GM21526 (cell line): ENCODE measurements at regions not wholly inside any gene's neighbourhood (a gene's known extent, or its start where the extent isn't known, plus 50 kb on each side); places are given as distances from the start of the nearest gene placed in this dataset.
"Not testable (repeated sequence)": the region's sequence is repeated elsewhere in the genome, so short reads cannot be mapped to it uniquely, and the experiment has no call there.

Experiments used
- ATAC-seq: cut with Tn5 transposase; IDR thresholded peaks from one replicate; pipeline ENCODE4 v1.9.1; 2021; ENCODE audit warnings: moderate library complexity; ENCODE audit not compliant: unreplicated experiment, low FRiP score

DNA sequence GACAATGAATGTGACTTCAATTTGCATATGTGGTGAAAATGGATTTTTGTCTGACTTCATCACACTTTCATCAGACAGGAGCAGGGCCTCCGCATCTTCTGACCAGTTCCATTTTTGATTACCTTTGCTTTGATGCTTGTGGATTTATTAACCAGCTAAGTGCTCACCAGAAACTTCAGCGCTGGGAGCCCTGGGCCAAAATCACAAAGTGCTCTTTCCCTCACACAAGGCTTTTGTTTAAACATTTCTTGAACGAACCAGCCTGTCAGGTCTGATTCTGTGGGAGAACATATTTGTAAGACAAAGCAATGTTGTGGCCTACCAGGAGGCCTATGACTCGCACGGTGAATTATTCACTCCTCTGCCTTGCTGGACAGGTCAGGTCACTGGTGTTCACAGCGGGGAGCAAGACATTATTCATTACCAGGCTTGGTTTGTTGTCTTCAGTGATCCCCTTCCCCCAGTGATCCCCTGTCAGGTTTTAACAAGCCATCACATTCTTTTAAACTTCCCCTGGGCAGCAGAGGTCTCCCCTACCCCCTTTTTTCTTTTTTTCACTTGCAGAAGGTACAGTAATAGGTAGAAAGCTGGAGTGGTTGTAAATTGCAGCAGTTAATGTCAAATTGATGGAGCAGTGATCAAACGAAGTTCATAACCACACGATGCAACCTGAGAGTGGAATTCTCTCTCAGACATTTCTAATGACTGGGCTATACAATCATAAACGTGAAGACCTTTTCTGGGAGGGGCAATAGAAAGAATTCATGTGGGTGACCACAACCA, 167.5 kb upstream of the PRICKLE1 start:
- no peak for ATAC-seq

DNA sequence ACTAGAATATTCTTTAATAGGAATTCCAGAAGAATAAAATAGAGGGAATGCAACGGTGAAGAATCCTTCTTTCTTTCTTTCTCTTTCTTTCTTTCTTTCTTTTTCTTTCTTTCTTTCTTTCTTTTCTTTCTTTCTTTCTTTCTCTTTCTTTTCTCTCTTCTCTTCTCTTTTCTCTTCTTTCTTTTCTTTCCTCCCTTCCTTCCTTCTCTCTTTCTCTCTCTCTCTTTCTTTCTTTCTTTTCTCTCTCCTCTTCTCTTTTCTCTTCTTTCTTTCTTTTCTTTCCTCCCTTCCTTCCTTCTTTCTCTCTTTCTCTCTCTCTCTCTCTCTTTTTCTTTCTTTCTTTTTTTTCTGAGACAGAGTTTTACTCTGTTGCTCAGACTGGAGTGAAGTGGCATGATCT, 160.8 kb upstream of the PRICKLE1 start:
- ATAC-seq, result no peak

DNA sequence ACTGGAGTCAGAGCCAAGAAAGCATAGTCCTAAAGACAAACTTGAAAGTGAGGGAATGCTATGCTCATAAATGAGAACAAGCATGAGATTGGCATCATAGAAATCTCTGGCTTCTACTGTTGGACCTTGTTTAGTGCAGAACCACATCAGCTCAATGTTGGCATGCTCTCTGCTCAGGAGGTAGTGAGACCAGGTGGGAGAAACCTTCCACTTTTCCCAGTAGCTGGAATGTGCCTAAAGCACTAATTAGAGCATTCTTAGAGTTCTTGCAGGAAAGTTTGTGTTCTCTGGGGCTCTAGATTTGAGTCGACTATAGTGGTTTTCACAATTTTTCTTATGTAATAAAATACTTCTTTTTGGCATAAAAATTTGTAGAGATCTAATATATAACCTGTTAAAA, 159.7 kb upstream of the PRICKLE1 start:
- ATAC-seq, result no peak

DNA sequence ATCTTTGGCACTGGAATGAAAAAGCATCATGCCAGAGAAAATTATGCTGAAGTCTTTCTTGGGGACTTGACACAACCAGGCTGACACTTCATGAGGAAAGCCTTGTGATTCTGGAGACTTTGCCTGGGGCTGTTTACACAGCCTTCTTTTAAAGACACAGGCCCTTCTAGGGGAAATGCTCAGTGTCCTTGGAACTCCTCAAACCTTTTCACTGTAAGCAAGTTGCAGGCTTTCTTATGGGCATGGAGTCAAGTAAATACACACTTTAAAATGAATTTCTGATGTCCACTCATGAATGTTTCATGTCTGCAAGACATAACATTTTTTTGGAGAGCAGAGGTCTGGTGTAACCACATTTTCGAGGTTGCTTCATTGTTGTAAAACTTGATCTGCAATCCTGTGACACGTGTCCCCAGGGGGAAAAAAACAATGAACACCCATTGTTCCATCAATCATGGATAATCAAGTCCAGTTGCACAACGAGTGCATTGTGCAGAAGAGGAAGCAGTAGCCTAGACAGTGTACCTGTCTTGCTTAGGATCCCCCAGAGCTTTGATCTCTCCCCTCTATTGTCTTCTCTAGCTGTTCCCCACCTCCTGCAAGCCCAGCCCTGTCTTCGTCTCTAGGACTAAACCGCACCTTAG, 155.1 kb upstream of the PRICKLE1 start:
- no peak for ATAC-seq

DNA sequence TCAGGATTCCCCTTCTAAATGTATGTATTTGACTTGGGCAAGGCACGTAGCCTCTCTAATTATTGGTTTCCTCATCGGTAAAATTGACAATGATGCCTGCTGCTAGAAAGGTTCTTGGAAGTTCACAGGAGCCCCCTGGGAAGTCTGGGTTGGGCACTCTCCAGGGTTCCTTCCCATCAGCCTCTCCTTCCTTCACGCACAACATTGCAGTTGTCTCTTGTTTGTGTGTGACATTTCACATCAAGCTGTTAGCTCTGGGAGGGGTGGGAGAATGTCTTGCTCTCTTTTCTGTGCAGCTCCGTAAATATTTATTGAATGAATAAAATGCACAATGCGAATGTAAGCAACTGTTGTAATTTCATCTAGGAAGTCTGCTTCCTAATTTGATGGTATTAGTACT, 153.2 kb upstream of the PRICKLE1 start:
- ATAC-seq, result no peak

DNA sequence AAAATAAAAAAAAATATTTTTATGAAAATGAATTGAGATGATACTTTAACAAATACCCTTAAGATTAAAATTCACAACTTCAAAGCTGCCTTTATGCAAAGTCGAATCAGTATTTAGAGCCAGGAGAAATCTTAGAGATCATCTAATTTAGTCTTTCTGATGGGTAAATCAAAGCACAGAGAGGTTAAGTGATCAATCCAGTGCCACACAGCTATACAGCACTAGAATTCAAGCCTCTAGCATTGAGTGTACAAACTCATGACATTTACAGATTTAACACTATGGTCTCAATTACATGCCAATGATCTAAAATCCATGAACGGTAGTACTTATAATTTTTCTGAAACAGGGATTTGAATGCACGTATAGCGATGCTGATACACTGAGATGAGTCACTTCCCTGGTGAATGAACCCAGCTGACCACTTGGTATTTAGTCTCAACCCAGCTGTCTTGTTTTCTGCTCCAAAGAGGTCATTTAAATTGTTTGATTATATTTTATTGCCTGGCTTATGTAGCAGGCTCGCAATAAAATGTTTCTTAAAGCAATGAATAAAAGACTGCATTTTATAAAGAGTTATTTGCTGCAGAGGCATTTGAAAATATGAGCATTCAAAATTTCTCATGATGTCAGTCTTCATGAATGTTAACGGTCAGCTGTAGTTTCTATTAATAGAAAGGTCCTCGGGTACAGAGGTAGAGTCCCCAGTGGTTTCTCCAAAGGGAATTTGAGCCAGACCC, 152.4 kb upstream of the PRICKLE1 start:
- ATAC-seq, result no peak

DNA sequence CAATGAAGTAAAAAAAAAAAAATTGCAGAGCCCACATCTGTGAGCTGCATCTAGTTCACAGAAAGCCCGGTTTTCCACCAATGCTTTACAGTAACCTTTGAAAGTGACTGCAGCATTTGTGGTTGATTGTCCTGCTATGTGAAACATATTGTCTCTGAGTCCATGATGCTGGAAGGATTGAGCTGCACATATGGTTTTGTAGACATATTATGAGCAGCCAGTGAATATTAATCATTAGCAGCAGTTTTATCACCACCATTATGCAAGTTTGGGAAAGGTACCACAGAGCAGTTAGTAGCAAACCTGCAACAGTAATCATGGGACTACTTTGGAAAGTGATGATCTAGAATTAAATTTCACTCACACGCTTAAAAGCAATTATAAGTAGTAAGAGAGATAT, 151.5 kb upstream of the PRICKLE1 start:
- no peak for ATAC-seq

DNA sequence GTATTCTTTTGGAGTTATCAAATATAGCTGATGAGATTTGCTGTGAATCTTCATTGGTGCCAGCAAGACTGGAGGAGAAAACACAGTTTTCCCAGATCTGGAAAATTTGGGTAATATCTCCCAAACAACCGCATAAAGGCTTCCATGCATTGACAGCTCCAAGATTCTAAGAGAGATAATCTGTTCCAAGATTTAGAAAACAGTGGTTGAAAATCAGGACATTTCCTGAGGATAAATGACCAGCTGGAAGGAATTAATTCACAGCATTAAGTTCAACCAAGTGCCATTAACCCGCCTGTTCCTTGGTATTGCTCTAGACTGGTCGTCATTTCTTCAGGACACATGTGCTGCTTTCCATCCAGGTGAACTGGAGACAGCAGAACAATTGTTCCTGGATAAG, 147.9 kb upstream of the PRICKLE1 start:
- ATAC-seq, result no peak

DNA sequence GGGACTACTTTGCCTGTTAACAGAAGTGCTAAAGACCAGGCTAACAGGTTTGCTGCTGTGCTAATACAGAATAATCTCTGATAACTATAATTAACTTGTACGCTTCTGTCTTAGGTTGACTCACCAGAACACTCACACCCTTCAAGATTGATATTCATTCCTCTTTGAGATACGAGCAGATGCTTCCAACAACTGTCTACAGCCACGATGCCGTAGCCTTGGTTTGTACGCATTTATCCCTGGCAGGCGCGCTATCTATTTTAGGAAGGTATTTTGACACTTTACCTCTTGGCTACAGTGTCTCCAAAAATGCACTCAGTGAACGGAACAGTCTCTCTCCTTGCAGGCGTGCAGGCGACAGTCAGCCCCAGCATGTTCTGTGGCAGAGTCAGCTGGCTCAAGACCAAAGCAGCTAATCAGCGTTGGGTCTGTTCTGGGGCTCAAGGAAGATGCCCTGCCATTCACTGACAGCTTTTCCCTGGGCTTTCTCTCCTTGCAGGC, 146.4 kb upstream of the PRICKLE1 start:
- ATAC-seq, result no peak

DNA sequence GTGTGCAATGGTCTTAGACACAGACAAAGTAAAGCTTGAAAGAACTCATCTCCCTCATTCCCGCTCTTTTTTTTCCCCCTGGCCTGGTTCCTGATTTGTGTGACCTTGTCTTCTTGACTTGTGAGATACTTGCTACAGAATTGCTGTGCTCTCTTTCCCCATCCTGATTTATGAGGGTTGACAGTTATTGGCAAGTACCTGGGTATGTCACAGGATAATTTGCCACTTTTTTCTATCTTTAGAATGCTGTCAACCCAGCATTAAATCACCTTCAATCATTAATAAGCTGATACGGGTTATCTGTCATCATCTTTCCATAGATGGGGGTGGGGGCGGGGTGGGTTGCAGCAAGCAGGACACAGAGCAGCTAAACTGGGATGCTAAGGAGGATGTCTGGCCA, 144.4 kb upstream of the PRICKLE1 start:
- no peak for ATAC-seq

DNA sequence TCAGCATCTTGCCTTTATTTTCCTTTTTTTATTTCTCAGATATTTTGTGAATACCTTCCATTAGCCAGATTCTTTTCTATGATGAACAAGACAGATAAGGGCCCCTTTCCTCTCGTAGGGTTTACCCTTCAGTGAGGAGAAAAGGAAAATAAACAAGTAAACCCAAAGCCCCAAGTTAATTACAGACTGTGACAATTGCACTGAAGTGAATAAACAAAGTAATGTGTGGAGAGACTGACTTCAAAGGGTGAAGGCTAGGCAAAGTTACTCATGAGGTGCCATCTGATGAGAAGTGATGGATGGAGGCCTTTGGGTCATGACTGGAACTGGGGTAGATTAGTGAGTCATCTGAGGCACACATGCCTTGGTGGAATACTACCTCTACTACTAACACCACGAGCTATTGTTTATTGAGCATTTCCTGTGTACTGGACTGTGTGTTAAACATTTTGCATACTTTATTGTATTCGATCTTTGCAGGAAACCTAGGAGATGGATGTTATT, 143.4 kb upstream of the PRICKLE1 start:
- ATAC-seq, result no peak

DNA sequence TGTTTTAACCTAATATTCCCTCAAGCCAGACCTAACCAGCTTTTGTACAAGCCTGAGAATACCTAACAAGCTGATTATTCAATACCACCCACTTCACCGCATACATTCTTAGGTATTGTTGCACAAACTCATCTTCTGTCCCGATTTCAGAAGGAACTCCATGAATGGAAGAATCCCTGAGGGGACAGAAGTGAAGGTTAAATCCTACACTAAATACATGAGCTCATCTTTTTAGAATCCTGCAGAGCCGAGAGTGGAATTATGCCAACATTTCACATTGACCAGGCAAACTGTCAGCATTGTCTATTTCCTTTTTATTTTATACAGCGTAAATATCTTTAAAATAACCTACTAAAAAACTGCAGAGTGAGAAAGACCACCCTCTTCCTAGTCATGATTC, 140.7 kb upstream of the PRICKLE1 start:
- ATAC-seq, result no peak

DNA sequence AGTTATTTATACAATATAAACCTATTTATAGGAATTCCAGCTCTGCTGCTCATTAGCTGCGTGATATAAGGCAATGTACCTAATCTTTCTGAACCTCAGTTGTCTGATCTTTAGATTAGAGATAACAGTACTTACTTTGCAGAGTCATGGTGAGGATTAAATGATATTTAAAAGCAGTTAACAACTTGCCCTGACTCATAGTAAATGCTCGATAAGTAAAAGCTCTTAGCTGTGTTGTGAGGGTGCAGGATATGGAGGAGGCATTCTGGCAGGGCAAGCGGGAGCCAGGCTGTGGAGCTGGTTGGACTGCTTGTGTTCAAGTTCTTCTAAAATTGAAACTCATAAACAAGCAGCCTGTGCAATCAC, 140.0 kb upstream of the PRICKLE1 start:
- no peak for ATAC-seq

DNA sequence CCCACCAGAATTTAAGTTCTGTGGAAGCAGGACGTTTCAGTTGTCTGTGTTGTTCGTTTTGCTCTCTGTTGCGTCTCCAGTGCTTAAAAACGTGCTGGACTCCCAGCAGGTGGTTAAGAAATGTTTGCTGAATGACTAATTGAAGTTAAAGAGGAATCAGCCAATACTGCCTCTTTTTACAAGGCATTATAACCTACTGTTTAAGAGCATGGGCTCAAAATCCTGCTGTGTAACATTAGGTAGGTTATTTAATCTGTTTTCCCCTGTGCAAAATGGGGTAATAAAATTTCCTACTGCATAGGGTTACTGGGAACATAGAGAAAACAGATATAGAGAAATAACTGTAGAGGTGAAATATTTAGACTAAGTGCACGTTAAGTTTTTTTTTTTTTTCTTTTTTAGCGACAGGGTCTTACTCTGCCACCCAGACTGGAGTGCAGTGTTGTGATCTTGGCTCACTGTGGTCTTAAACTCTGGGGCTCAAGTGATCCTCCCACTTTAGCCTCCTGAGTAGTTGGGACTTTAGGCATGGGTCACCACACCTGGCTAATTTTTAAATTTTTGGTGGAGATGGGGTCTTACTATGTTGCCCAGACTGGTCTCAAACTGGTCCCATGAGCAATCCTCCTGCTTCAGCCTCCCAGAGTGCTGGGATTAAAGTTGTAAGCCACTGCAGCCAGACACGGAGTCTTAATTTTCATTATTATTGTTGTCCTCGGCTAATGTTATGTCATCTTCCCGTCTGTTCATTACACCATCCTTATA, 139.4 kb upstream of the PRICKLE1 start:
- no peak for ATAC-seq

DNA sequence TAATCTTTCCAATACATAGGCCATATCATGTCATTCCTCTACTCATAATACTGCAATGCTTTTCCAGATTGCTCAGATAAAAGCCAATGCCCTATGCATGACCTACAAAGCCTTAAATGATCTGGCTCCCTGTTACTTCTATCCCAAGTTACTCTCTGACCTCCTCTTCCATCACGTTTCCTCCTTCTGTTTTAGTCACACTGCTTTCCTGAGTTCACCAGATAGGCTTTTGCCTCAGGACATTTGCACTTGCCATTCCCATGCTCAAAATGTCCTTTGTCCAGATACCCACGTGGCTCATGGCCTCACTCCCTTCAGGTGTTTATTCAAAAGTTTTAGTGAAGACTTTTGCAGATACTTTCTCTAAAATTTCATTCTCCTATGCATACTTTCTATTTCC, 138.7 kb upstream of the PRICKLE1 start:
- no peak for ATAC-seq

DNA sequence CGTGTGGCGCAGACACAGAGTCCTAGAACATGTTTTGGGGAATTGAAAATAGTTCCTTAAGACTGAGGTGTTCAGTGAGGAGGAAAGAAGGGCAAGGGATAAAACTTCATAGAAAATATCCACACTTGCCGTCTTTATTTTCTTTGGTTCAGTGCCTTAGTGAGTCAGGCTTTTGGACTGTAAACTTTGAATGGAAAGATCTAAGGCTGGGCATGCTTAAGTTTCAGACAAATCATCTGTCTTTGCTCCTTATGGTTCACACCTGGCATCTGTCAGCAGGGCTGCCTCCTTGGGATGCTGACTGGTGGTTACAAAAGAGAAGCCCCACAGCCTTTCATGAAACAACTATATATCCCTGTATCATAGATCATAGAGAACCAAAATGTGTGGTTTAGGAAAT, 136.3 kb upstream of the PRICKLE1 start:
- ATAC-seq, result no peak

DNA sequence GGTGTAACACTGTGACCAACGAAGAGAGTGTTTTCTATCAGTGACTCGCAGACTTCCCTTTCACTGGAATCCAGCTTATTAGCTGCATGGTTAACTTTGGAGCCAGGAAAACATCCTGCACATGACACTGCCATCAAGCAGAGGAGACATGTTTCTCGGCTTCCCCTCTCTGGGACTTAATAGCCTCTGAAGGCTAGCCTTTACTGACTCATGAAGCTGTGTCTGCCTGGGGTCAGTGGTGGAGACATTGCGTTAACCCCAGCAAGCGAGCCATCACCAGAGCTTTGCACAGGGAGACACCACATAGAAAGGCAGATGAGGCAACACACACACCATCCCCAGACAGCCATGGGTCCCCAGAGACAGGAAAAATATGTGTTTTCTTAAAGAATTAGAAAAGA, 126.9 kb upstream of the PRICKLE1 start:
- no peak for ATAC-seq

DNA sequence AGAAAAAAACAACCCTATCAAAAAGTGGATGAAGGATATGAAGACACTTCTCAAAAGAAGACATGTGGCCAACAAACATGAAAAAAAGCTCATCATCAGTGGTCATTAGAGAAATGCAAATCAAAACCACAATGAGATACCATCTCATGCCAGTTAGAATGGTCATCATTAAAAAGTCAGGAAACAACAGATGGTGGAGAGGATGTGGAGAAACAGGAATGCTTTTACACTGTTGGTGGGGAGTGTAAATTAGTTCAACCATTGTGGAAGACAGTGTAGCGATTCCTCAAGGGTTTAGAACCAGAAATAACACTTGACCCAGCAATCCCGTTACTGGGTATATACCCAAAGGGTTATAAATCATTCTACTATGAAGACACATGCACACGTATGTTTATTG, 124.0 kb upstream of the PRICKLE1 start:
- ATAC-seq, result not testable (repeated sequence)

DNA sequence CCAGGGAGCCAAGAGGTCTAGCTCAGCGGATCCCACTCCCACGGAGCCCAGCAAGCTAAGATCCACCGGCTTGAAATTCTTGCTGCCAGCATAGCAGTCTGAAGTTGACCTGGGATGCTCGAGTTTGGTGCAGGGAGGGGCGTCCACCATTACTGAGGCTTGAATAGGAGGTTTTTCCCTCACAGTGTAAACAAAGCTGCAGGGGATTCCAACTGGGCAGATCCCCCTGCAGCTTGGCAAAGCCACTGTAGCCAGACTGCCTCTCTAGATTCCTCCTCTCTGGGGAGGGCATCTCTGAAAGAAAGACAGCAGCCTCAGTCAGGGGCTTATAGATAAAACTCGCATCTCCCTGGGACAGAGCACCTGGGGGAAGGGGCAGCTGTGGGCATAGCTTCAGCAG, 118.8 kb upstream of the PRICKLE1 start:
- ATAC-seq, result not testable (repeated sequence)

DNA sequence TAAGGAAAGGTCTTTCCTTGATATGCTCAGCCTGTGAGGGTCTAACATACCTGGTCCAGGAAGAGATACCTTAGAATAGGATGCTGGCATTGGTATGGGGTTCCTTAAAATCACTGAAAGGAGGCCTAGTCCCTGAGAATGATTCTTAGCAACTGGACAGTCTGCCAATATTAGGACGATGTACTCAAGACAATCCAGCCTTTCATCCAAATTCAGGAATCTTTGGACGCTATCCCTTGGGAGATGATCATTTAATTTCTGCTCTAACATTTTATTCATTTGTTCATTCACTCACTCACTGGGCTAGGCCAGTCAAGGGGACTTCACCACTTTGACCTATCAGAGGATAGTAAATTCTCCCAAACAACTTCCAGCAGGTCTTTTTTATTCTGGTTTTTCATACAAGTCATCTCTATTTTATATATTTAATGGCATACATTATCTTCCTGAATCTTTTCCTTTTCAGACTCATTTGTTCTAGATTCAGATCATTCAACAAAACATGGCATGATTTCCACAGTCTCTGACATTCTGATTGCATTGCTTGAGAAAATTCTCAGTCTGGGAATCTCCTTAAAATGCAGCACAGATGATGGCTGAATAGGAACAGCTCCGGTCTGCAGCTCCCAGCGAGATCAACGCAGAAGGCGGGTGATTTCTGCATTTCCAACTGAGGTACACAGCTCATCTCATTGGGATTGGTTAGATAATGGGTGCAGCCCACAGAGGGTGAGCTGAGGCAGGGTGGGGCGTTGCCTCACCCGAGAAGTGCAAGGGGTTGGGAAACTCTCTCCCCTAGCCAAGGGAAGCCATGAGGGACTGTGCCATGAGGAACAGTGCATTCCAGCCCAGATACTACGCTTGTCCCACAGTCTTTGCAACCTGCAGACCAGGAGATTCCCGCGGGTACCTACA, 118.0 kb upstream of the PRICKLE1 start:
- no peak for ATAC-seq
